HepG2 (cell line): ENCODE measurements at regions not wholly inside any gene's neighbourhood (a gene's known extent, or its start where the extent isn't known, plus 50 kb on each side); places are given as distances from the start of the nearest gene placed in this dataset.

Source experiments
- CBX5 ChIP-seq: sonication (generic); formaldehyde crosslinking; IDR thresholded peaks from 2 replicates; pipeline ENCODE4 v1.4.0; 2020; ENCODE audit warnings: missing genetic modification reagents, borderline replicate concordance
- EHMT2 ChIP-seq: fragments of 200-600 bp; sonication (generic); IDR thresholded peaks from 2 replicates; pipeline ENCODE4 v1.7.0; 2017; ENCODE audit warnings: antibody characterized with exemption, low read depth, low read length, borderline replicate concordance
- MTA1 ChIP-seq: sonication (generic); formaldehyde crosslinking; IDR thresholded peaks from 2 replicates; pipeline ENCODE4 v1.4.0; 2020; ENCODE audit warnings: missing genetic modification reagents, mild to moderate bottlenecking, borderline replicate concordance
- POLR2A ChIP-seq, 2 experiments: IDR thresholded peaks; 2 replicates each; pipeline ENCODE4 v1.6.1; 2011; ENCODE audit warnings: low read depth in 2 of 2, low read length in 2 of 2, mild to moderate bottlenecking in 1 of 2, moderate library complexity in 1 of 2; ENCODE audit not compliant: insufficient read depth in 1 of 2
- RXRA ChIP-seq: sonication (generic); formaldehyde crosslinking; IDR thresholded peaks from 2 replicates; pipeline ENCODE4 v1.5.1; 2020; ENCODE audit warnings: missing genetic modification reagents
- SRF ChIP-seq: IDR thresholded peaks from 2 replicates; pipeline ENCODE4 v1.6.1; 2011; ENCODE audit warnings: mild to moderate bottlenecking, low read depth, low read length, moderate library complexity
- XRCC5 ChIP-seq: fragments of 200-400 bp; formaldehyde crosslinking; optimal IDR thresholded peaks from 2 replicates; pipeline ENCODE3; 2017; ENCODE audit warnings: mild to moderate bottlenecking, low read length
- ZNF230 ChIP-seq: sonication (generic); formaldehyde crosslinking; IDR thresholded peaks from 2 replicates; pipeline ENCODE4 v1.4.0; 2020; ENCODE audit warnings: mild to moderate bottlenecking, missing genetic modification reagents
- ZNF33B ChIP-seq: sonication (generic); formaldehyde crosslinking; IDR thresholded peaks from 2 replicates; pipeline ENCODE4 v1.5.1; 2020; ENCODE audit warnings: mild to moderate bottlenecking, missing genetic modification reagents
- ZZZ3 ChIP-seq: sonication (generic); formaldehyde crosslinking; IDR thresholded peaks from 2 replicates; pipeline ENCODE4 v1.4.0; 2020; ENCODE audit warnings: missing genetic modification reagents, mild to moderate bottlenecking, borderline replicate concordance
- TF ChIP-seq, protein P1 (sequence below): sonication (generic); formaldehyde crosslinking; IDR thresholded peaks from 2 replicates; pipeline ENCODE4 v1.5.0; 2020; ENCODE audit warnings: mild to moderate bottlenecking, missing genetic modification reagents, moderate library complexity
- TF ChIP-seq, protein P2 (sequence below): fragments of 450-650 bp; IDR thresholded peaks from 2 replicates; pipeline ENCODE4 v1.6.1; 2017; ENCODE audit warnings: mild to moderate bottlenecking
- TF ChIP-seq, protein P3 (sequence below): IDR thresholded peaks from 2 replicates; pipeline ENCODE4 v1.6.1; 2012; ENCODE audit warnings: inconsistent platforms
- TF ChIP-seq, protein P4 (sequence below): sonication (generic); formaldehyde crosslinking; IDR thresholded peaks from 2 replicates; pipeline ENCODE4 v1.5.1; 2020; ENCODE audit warnings: mild to moderate bottlenecking, moderate library complexity, missing genetic modification reagents

DNA sequence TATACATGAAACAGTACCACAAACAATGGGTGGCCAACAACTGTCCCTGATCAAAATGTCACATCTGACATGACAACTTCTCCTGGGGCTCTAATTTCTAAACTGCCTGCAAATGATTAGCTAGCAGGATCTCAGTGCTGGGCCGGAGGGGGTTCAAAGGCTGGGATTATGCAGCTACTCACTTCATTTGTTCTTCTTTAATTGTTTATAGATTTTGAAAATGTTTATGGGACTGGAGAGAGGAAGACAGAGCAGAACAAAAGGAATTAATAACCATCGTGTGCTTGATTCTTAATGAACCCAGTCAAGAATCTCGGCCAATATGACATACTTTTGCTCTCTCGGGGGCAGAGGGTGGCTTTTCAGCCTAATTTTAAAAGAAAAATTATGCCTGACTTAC lies 313.6 kb downstream of the NSG2 start:
- TF ChIP-seq, protein P1, sequence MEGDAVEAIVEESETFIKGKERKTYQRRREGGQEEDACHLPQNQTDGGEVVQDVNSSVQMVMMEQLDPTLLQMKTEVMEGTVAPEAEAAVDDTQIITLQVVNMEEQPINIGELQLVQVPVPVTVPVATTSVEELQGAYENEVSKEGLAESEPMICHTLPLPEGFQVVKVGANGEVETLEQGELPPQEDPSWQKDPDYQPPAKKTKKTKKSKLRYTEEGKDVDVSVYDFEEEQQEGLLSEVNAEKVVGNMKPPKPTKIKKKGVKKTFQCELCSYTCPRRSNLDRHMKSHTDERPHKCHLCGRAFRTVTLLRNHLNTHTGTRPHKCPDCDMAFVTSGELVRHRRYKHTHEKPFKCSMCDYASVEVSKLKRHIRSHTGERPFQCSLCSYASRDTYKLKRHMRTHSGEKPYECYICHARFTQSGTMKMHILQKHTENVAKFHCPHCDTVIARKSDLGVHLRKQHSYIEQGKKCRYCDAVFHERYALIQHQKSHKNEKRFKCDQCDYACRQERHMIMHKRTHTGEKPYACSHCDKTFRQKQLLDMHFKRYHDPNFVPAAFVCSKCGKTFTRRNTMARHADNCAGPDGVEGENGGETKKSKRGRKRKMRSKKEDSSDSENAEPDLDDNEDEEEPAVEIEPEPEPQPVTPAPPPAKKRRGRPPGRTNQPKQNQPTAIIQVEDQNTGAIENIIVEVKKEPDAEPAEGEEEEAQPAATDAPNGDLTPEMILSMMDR (CRISPR knock-in tag) = no peak
- TF ChIP-seq EHMT2 = no peak
- no peak for TF ChIP-seq POLR2A (IDR thresholded peaks at IDR 0.05; ENCODE audit: insufficient read depth in 1 of 2, low read depth in 2 of 2, low read length in 2 of 2)
- TF ChIP-seq ZNF33B = no peak
- TF ChIP-seq CBX5 (CRISPR knock-in tag) = no peak
- no peak for TF ChIP-seq ZNF230 (CRISPR knock-in tag)
- TF ChIP-seq RXRA (CRISPR knock-in tag) = no peak
- TF ChIP-seq, protein P2, sequence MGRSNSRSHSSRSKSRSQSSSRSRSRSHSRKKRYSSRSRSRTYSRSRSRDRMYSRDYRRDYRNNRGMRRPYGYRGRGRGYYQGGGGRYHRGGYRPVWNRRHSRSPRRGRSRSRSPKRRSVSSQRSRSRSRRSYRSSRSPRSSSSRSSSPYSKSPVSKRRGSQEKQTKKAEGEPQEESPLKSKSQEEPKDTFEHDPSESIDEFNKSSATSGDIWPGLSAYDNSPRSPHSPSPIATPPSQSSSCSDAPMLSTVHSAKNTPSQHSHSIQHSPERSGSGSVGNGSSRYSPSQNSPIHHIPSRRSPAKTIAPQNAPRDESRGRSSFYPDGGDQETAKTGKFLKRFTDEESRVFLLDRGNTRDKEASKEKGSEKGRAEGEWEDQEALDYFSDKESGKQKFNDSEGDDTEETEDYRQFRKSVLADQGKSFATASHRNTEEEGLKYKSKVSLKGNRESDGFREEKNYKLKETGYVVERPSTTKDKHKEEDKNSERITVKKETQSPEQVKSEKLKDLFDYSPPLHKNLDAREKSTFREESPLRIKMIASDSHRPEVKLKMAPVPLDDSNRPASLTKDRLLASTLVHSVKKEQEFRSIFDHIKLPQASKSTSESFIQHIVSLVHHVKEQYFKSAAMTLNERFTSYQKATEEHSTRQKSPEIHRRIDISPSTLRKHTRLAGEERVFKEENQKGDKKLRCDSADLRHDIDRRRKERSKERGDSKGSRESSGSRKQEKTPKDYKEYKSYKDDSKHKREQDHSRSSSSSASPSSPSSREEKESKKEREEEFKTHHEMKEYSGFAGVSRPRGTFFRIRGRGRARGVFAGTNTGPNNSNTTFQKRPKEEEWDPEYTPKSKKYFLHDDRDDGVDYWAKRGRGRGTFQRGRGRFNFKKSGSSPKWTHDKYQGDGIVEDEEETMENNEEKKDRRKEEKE = no peak
- TF ChIP-seq, protein P3, sequence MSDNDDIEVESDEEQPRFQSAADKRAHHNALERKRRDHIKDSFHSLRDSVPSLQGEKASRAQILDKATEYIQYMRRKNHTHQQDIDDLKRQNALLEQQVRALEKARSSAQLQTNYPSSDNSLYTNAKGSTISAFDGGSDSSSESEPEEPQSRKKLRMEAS = no peak
- no peak for TF ChIP-seq XRCC5
- no peak for TF ChIP-seq SRF
- TF ChIP-seq MTA1 (CRISPR knock-in tag) = no peak
- TF ChIP-seq, protein P4, sequence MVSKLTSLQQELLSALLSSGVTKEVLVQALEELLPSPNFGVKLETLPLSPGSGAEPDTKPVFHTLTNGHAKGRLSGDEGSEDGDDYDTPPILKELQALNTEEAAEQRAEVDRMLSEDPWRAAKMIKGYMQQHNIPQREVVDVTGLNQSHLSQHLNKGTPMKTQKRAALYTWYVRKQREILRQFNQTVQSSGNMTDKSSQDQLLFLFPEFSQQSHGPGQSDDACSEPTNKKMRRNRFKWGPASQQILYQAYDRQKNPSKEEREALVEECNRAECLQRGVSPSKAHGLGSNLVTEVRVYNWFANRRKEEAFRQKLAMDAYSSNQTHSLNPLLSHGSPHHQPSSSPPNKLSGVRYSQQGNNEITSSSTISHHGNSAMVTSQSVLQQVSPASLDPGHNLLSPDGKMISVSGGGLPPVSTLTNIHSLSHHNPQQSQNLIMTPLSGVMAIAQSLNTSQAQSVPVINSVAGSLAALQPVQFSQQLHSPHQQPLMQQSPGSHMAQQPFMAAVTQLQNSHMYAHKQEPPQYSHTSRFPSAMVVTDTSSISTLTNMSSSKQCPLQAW (CRISPR knock-in tag) = no peak
- no peak for TF ChIP-seq ZZZ3 (CRISPR knock-in tag)
